GM19455 (cell line): ENCODE measurements at regions not wholly inside any gene's neighbourhood (a gene's known extent, or its start where the extent isn't known, plus 50 kb on each side); places are given as distances from the start of the nearest gene placed in this dataset.

Experiments used
- ATAC-seq: cut with Tn5 transposase; IDR thresholded peaks from one replicate; pipeline ENCODE4 v1.9.1; 2021; ENCODE audit not compliant: unreplicated experiment

GRCh38 chr1:216825557-216825956 is 102.3 kb upstream of the ESRRG start:
- ATAC-seq: no peak

DNA sequence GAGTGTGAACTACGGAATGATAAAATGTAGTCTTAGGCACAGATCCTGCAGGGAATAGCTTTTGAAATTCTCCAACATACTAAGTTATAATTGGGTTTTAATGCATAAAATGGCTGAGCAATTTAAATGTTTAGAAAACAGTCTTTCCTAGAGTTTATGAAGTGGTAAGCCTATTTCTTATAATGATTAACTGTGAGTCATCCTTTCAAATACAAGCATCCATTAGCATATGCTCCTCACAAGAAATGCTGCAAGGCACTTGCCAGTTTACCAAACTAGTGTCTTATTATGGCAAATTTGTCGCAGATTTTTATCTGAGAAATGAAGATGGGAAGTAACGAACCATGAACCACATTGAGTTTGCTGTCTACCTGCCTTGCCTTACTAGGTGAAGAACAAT is 101.3 kb upstream of the ESRRG start:
- ATAC-seq: no peak

DNA sequence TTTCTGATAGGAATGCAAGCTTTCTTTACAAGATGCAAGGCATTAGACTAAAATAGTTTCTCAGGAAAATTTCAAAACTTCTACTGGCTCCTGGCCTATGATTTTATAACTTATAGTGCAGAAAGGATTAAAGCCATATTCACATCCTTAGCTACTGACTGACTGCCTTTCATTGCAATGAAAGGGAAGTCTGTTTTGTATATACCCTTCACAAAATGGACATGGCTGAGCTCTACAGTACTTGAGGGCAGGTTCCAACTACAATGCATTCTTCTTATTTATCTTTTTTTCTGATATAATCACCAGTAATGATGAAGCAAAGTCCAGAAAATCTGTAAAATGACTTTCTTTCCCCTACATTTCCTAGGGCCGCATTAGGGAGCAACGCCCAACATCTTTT is 100.5 kb upstream of the ESRRG start:
- ATAC-seq: no peak

DNA sequence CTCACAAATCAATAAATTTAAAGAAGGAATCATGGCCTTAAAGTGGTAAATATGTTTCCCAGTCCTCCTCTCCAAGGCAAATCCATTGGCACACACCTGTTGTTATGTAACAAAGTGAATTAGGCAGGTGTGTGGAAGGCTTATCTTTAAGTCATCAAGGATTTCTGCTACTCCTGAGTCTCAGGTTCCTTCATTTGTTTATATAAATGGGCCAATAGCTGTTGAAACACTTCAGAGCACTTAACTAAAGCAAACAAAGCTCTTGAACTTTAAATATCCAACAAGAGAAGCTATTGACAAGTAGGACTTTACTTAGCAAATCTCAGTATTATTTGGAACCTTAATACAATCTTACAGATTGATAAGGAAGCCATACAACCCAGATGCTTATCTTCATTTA is 99.3 kb upstream of the ESRRG start:
- ATAC-seq: no peak

DNA sequence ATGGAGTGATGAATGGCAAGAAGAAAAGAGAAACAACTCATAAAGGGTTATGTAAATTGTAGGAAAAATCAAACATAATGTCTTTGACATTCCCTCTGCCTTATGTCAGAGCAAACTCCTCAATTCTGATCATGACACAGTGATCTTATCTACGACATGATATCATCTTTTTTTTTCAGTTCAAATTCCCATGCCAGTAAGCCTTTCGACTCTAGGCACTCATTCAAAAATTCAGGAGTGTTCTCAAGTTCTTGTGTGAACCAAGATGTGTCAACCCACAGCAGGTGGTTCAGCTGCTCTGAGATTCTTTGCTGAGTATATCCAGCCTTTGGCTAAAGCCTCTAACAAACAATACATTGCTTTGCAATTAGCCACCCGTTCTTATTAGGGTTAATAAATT is 97.1 kb upstream of the ESRRG start:
- no peak for ATAC-seq

GRCh38 chr1:216818284-216818683 is 95.1 kb upstream of the ESRRG start:
- no peak for ATAC-seq

- ATAC-seq: no peak
Measured at GRCh38 chr1:216815260-216816131, 92.3 kb upstream of the ESRRG start.

DNA sequence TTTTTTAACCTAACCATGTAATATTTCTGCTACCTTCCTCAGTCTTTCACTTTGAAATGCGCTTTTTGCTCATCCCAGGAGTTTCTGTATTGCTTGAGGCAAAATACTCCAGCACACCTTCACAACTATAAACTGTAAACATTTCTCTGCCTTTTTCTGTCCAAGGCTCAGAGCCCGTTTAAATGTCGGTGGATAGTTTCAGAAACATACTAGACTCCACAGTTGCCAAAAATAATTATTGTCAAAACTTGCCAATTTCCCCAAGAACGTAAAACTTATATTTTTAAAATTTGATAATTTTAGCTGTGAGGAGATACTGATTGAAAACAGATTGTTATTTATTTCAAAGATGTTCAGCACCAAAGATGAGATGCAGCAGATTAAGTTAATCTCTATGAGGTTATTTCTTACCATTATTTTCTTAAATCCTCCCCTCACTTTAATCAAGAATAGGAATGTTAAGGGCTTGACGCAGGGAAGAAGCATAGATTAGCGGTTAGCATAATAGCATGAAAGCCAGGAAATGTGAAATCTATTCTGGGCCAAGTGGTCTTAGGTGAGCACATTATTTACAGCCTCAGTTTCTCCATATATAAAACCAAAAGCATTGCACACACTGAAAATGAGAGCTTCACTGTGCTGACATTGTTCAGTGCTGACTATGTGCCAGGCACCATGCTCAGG is 91.5 kb upstream of the ESRRG start:
- no peak for ATAC-seq

GRCh38 chr1:216812966-216813365 is 89.7 kb upstream of the ESRRG start:
- ATAC-seq: no peak

- ATAC-seq: no peak
Measured at GRCh38 chr1:216809649-216810048, 86.4 kb upstream of the ESRRG start.

DNA sequence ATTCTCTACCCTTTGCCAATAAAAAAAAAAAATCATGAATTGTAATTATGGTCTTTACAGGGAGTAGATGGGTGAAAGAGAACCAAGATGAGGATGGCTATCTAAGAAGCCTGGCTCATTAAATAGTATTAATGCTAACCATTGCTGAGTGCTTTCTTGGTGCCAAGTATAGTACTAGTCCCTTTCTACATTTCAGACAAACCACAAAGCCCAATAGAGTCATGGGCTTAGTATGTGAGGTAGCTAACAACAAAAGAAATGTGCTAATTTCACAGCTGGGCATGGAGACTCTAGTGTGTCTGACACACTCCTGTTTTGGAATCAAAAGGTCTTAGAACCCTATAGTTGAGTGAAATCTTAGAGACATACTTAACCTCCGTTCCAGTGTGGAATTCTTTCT is 84.5 kb upstream of the ESRRG start:
- no peak for ATAC-seq

GRCh38 chr1:216805953-216806352 is 82.7 kb upstream of the ESRRG start:
- no peak for ATAC-seq

DNA sequence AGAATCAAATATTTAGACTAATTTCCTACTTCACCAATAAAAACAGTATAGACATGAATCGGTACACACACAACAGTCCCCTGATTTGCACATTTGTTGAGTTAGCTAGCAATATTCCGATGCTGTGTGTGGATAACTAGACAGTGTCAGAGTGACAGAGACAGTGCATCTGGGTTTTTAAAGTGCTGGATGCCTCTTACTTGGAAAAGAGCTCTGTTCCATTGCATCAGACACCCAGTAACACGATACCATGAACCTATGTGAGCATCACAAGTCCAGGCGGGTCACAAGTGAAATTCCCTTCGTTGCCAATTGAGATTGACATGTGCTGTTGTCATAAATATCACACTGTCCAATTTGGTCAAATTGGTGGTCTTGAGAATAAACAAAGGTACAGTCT is 82.0 kb upstream of the ESRRG start:
- ATAC-seq: no peak

DNA sequence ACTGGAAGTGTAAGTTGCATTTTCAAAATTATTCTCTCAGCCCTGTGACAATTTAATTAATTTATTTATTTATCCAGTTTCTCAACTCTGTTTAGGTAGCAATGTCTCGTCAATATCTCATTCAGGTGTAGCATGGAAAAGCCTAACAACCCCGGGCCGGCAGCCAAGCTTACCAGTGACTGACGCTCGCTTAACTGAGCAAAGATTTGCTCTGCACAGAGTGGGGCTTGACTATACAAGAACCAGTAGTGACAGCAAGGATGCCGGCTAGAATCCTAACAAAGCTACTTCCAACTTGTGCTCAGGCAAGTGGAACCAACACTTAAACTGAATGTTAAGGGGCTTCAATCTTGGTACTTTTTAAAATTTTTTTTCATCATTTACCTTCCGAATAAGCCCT is 80.9 kb upstream of the ESRRG start:
- no peak for ATAC-seq

DNA sequence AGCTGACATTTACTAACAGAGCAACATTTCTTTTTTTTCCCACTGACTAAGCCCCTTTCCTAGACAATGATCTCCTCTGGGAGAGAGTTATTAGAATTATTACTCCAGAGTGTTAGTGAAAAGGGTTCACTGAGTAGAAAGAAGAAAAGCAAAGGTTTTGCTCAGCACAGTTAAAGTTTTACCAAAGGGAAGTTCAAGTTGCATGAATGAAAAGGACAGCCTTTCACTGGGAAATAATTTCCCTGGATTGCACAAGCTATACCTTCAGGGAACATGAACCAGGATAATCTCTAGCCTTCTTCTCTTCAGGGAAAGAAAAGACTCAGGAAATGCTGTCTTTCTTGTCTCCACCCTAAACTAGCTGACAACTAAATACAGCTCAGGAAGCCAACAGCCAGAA is 71.4 kb upstream of the ESRRG start:
- no peak for ATAC-seq

- no peak for ATAC-seq
Measured at GRCh38 chr1:216793973-216794372, 70.7 kb upstream of the ESRRG start.

- no peak for ATAC-seq
Measured at GRCh38 chr1:216793303-216793702, 70.1 kb upstream of the ESRRG start.

GRCh38 chr1:216788671-216789070 is 65.4 kb upstream of the ESRRG start:
- ATAC-seq: no peak

DNA sequence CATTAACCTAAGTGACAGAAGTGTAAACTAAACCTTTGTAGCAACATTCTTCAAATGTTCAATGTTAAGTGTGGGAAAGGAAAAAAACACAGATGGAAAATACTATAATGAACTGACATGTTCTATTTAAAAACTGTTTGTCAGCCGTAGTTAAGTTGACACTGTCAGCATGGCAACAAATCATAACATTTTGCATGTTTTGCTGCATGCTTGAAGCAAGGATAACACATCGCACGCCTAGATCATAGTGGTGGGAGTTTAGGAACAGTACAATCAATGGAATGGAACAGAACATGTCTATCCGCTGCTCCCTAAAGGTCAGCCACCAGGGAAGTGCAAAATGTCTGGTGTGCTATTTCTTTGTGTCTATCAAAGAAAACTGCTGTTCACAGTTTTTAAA is 62.5 kb upstream of the ESRRG start:
- ATAC-seq: no peak

GRCh38 chr1:216785221-216785620 is 62.0 kb upstream of the ESRRG start:
- no peak for ATAC-seq

DNA sequence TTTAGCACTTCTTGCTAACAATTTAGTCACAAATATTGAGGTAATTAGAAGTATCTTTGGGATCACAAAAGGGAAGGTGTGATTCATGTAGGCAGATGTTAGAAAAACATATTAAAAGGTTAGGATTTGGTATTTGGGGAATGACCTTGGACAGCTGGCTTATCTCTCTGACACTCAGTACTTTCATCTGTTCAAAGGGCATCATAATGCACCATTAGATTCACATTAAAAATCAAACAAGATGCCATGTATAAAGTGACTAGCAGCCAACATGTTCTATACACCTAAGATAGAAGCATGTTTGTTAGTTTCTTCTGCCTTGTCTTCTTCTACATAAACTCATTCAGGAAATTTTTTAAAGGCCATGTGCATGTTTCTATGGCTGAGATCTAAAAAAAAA is 56.5 kb upstream of the ESRRG start:
- ATAC-seq: no peak

DNA sequence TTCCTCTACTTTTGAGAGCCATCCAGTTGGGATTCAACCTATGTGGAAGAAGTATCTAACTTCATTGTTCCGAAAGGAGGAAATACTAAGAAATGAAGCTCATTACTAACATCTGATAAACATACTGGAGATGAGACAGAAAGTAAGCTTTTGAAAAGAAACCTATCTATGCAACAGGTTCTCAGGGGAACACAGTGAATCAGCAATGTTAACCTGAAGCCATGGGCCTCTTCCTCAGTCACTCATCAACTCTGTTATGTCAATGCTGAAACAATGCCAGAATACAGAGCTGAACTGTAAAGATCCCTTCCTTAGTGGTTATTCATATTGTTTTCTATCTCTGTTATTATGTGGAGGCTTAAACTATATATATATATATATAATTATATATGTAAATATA is 55.5 kb upstream of the ESRRG start:
- no peak for ATAC-seq

DNA sequence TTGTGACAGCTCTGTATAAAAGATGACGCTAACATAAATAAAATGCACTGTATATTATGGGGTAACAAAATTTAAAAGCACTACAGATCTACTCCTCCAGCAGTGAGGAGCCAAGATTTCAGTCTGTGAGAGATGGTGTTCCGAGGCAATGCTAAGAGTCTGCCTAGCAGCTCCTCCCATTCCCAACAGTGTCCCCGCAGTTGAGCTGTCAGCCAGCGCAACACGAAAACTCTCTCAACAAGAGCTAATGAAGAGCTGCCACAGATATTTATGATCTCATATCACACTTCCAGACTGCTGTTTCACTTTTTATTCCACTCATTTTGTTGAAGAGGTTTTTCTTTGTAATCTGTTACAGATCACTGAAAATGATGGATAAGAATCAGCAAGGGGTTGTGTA is 53.9 kb upstream of the ESRRG start:
- no peak for ATAC-seq
